ACC112 (cell line): ENCODE measurements at regions not wholly inside any gene's neighbourhood (a gene's known extent, or its start where the extent isn't known, plus 50 kb on each side); places are given as distances from the start of the nearest gene placed in this dataset.

Source experiments
- H2AFZ ChIP-seq: fragments of 200-600 bp; sonication (generic); one replicate; pipeline ENCODE4 v1.6.0; 2017; ENCODE audit warnings: antibody characterized with exemption, low read length; ENCODE audit not compliant: unreplicated experiment
- H3K27ac ChIP-seq: fragments of 200-600 bp; sonication (generic); 2 replicates; pipeline ENCODE4 v1.5.1; 2014; ENCODE audit warnings: low read depth, mild to moderate bottlenecking, antibody characterized with exemption, low read length, moderate library complexity
- H3K27me3 ChIP-seq: fragments of 200-600 bp; sonication (generic); 2 replicates; pipeline ENCODE4 v1.6.1; 2014; ENCODE audit warnings: mild to moderate bottlenecking, antibody characterized with exemption, low read length, moderate library complexity, mixed read lengths; ENCODE audit not compliant: insufficient read depth
- H3K36me3 ChIP-seq: fragments of 200-600 bp; sonication (generic); 2 replicates; pipeline ENCODE4 v1.6.1; 2016; ENCODE audit warnings: mild to moderate bottlenecking, antibody characterized with exemption, low read length, moderate library complexity, mixed read lengths; ENCODE audit not compliant: insufficient read depth
- H3K4me1 ChIP-seq: fragments of 200-600 bp; sonication (generic); one replicate; pipeline ENCODE4 v1.6.1; 2016; ENCODE audit warnings: low read length, mixed read lengths; ENCODE audit not compliant: insufficient read depth, unreplicated experiment, control insufficient read depth
- H3K4me3 ChIP-seq: fragments of 200-600 bp; sonication (generic); 2 replicates; pipeline ENCODE4 v1.5.1; 2014; ENCODE audit warnings: mild to moderate bottlenecking, low read depth, low read length
- H3K79me2 ChIP-seq: fragments of 200-600 bp; sonication (generic); one replicate; pipeline ENCODE4 v1.6.0; 2016; ENCODE audit warnings: low read length; ENCODE audit not compliant: control insufficient read depth, unreplicated experiment, insufficient read depth

GRCh38 chr2:45124456-45124855, 115.2 kb upstream of the SIX2 start:
- Histone ChIP-seq H2AFZ (no peak overlapping the region), H3K27ac (no peak overlapping the region), H3K27me3 (no peaks in the 10 kb centered on the region), H3K79me2 (no peaks in the 10 kb centered on the region), H3K4me3 (no peak overlapping the region), H3K36me3 (no peaks in the 10 kb centered on the region), H3K4me1 (peaks cover 37% of the 10 kb centered on the region)

- H2AFZ ChIP-seq, result no peak overlapping the region
- peaks cover 36% of the 10 kb centered on the region for H3K4me1 ChIP-seq
- no peaks in the 10 kb centered on the region for H3K27me3 ChIP-seq
- no peak overlapping the region for H3K4me3 ChIP-seq
- no peaks in the 10 kb centered on the region for H3K36me3 ChIP-seq
- no peaks in the 10 kb centered on the region for H3K79me2 ChIP-seq
- no peak overlapping the region for H3K27ac ChIP-seq
Measured at GRCh38 chr2:45123521-45124191, 114.4 kb upstream of the SIX2 start.

- Histone ChIP-seq H3K79me2 (no peaks in the 10 kb centered on the region), H3K36me3 (no peaks in the 10 kb centered on the region), H3K4me3 (no peak overlapping the region), H2AFZ (no peak overlapping the region), H3K27ac (no peak overlapping the region), H3K4me1 (peaks cover 31% of the 10 kb centered on the region), H3K27me3 (no peaks in the 10 kb centered on the region)
Measured at GRCh38 chr2:45123065-45123464, 113.8 kb upstream of the SIX2 start.

GRCh38 chr2:45121236-45121927, 112.1 kb upstream of the SIX2 start:
- Histone ChIP-seq H2AFZ (no peak overlapping the region), H3K36me3 (no peaks in the 10 kb centered on the region), H3K27me3 (no peaks in the 10 kb centered on the region), H3K27ac (no peak overlapping the region), H3K79me2 (no peaks in the 10 kb centered on the region), H3K4me3 (no peak overlapping the region), H3K4me1 (peaks cover 26% of the 10 kb centered on the region)

GRCh38 chr2:45120546-45120945, 111.3 kb upstream of the SIX2 start:
- H2AFZ ChIP-seq, result no peak overlapping the region
- no peak overlapping the region for H3K4me3 ChIP-seq
- no peak overlapping the region for H3K27ac ChIP-seq
- H3K36me3 ChIP-seq, result no peaks in the 10 kb centered on the region
- no peaks in the 10 kb centered on the region for H3K79me2 ChIP-seq
- H3K27me3 ChIP-seq, result no peaks in the 10 kb centered on the region
- H3K4me1 ChIP-seq, result peaks cover 26% of the 10 kb centered on the region

- H3K4me3 ChIP-seq, result no peak overlapping the region
- peaks cover 26% of the 10 kb centered on the region for H3K4me1 ChIP-seq
- no peaks in the 10 kb centered on the region for H3K27me3 ChIP-seq
- no peak overlapping the region for H2AFZ ChIP-seq
- H3K27ac ChIP-seq, result peak overlapping the region; percentile 20; the same call in 1 of the 2 replicates
- H3K79me2 ChIP-seq, result no peaks in the 10 kb centered on the region
- no peaks in the 10 kb centered on the region for H3K36me3 ChIP-seq
Measured at GRCh38 chr2:45119855-45120254, 110.6 kb upstream of the SIX2 start.

GRCh38 chr2:45119038-45119437, 109.8 kb upstream of the SIX2 start:
- no peak overlapping the region for H2AFZ ChIP-seq
- H3K4me1 ChIP-seq, result peaks cover 26% of the 10 kb centered on the region
- H3K27ac ChIP-seq, result peak overlapping the region; percentile 20; the same call in 1 of the 2 replicates
- no peaks in the 10 kb centered on the region for H3K36me3 ChIP-seq
- no peaks in the 10 kb centered on the region for H3K79me2 ChIP-seq
- H3K27me3 ChIP-seq, result no peaks in the 10 kb centered on the region
- H3K4me3 ChIP-seq, result no peak overlapping the region

- H3K79me2 ChIP-seq, result no peaks in the 10 kb centered on the region
- no peak overlapping the region for H3K4me3 ChIP-seq
- H2AFZ ChIP-seq, result no peak overlapping the region
- H3K36me3 ChIP-seq, result no peaks in the 10 kb centered on the region
- peaks cover 22% of the 10 kb centered on the region for H3K4me1 ChIP-seq
- no peak overlapping the region for H3K27ac ChIP-seq
- no peaks in the 10 kb centered on the region for H3K27me3 ChIP-seq
Measured at GRCh38 chr2:45117383-45117782, 108.1 kb upstream of the SIX2 start.

GRCh38 chr2:45115181-45115580, 105.9 kb upstream of the SIX2 start:
- Histone ChIP-seq H2AFZ (no peak overlapping the region), H3K36me3 (no peaks in the 10 kb centered on the region), H3K4me1 (peaks cover 14% of the 10 kb centered on the region), H3K4me3 (no peak overlapping the region), H3K79me2 (no peaks in the 10 kb centered on the region), H3K27ac (no peak overlapping the region), H3K27me3 (no peaks in the 10 kb centered on the region)

- Histone ChIP-seq H2AFZ (no peak overlapping the region), H3K27me3 (no peaks in the 10 kb centered on the region), H3K36me3 (no peaks in the 10 kb centered on the region), H3K4me1 (peaks cover 6% of the 10 kb centered on the region), H3K4me3 (no peak overlapping the region), H3K27ac (no peak overlapping the region), H3K79me2 (no peaks in the 10 kb centered on the region)
Measured at GRCh38 chr2:45114221-45114955, 105.1 kb upstream of the SIX2 start.
